ENCODE measurements at regions not wholly inside any gene's neighbourhood (a gene's known extent, or its start where the extent isn't known, plus 50 kb on each side); places are given as distances from the start of the nearest gene placed in this dataset.
"Not testable (repeated sequence)": the region's sequence is repeated elsewhere in the genome, so short reads cannot be mapped to it uniquely, and the experiment has no call there.

GRCh38 chr4:20085156-20085555 is 166.5 kb upstream of the SLIT2 start:
- H3K27me3 ChIP-seq (ENCODE audit: control insufficient read depth, insufficient read depth, low read length) = no peaks in the 10 kb centered on the region
- no peak for DNase-seq (ENCODE audit: low read depth)
- TF ChIP-seq CTCF (IDR thresholded peaks at IDR 0.05; ENCODE audit: insufficient read depth, low read length, poor library complexity, severe bottlenecking) = no peak
- no peak overlapping the region for H3K4me3 ChIP-seq (ENCODE audit: low read depth, low read length)
- no peaks in the 10 kb centered on the region for H3K36me3 ChIP-seq (ENCODE audit: control insufficient read depth, insufficient read depth, low read length)

- Histone ChIP-seq H3K36me3 (ENCODE audit: control insufficient read depth, insufficient read depth, low read length) (no peaks in the 10 kb centered on the region), H3K4me3 (ENCODE audit: low read depth, low read length) (no peak overlapping the region), H3K27me3 (ENCODE audit: control insufficient read depth, insufficient read depth, low read length) (no peaks in the 10 kb centered on the region)
- no peak for DNase-seq (ENCODE audit: low read depth)
- no peak for TF ChIP-seq CTCF (IDR thresholded peaks at IDR 0.05; ENCODE audit: insufficient read depth, low read length, poor library complexity, severe bottlenecking)
Observed at GRCh38 chr4:20084488-20084887, 167.2 kb upstream of the SLIT2 start.

GRCh38 chr4:20078644-20079043 is 173.1 kb upstream of the SLIT2 start:
- no peaks in the 10 kb centered on the region for H3K36me3 ChIP-seq (ENCODE audit: control insufficient read depth, insufficient read depth, low read length)
- H3K4me3 ChIP-seq (ENCODE audit: low read depth, low read length) = no peak overlapping the region
- H3K27me3 ChIP-seq (ENCODE audit: control insufficient read depth, insufficient read depth, low read length) = no peaks in the 10 kb centered on the region
- no peak for DNase-seq (ENCODE audit: low read depth)
- TF ChIP-seq CTCF (IDR thresholded peaks at IDR 0.05; ENCODE audit: insufficient read depth, low read length, poor library complexity, severe bottlenecking) = no peak

GRCh38 chr4:20075248-20075871 is 176.3 kb upstream of the SLIT2 start:
- no peak for DNase-seq (ENCODE audit: low read depth)
- Histone ChIP-seq H3K4me3 (ENCODE audit: low read depth, low read length) (no peak overlapping the region), H3K27me3 (ENCODE audit: control insufficient read depth, insufficient read depth, low read length) (no peaks in the 10 kb centered on the region), H3K36me3 (ENCODE audit: control insufficient read depth, insufficient read depth, low read length) (no peaks in the 10 kb centered on the region)
- TF ChIP-seq CTCF (IDR thresholded peaks at IDR 0.05; ENCODE audit: insufficient read depth, low read length, poor library complexity, severe bottlenecking) = no peak

GRCh38 chr4:20074450-20074849 is 177.3 kb upstream of the SLIT2 start:
- no peak for TF ChIP-seq CTCF (IDR thresholded peaks at IDR 0.05; ENCODE audit: insufficient read depth, low read length, poor library complexity, severe bottlenecking)
- Histone ChIP-seq H3K36me3 (ENCODE audit: control insufficient read depth, insufficient read depth, low read length) (no peaks in the 10 kb centered on the region), H3K27me3 (ENCODE audit: control insufficient read depth, insufficient read depth, low read length) (no peaks in the 10 kb centered on the region), H3K4me3 (ENCODE audit: low read depth, low read length) (no peak overlapping the region)
- DNase-seq (ENCODE audit: low read depth) = no peak

GRCh38 chr4:20065952-20066351 is 185.8 kb upstream of the SLIT2 start:
- Histone ChIP-seq H3K36me3 (ENCODE audit: control insufficient read depth, insufficient read depth, low read length) (no peaks in the 10 kb centered on the region), H3K4me3 (ENCODE audit: low read depth, low read length) (no peak overlapping the region), H3K27me3 (ENCODE audit: control insufficient read depth, insufficient read depth, low read length) (no peaks in the 10 kb centered on the region)
- no peak for TF ChIP-seq CTCF (IDR thresholded peaks at IDR 0.05; ENCODE audit: insufficient read depth, low read length, poor library complexity, severe bottlenecking)
- DNase-seq (ENCODE audit: low read depth) = no peak

GRCh38 chr4:20062857-20063256 is 188.8 kb upstream of the SLIT2 start:
- H3K27me3 ChIP-seq (ENCODE audit: control insufficient read depth, insufficient read depth, low read length); DNase-seq (ENCODE audit: low read depth); H3K4me3 ChIP-seq (ENCODE audit: low read depth, low read length); H3K36me3 ChIP-seq (ENCODE audit: control insufficient read depth, insufficient read depth, low read length): not testable (repeated sequence)
